CD4-positive, alpha-beta T cell (primary cell): ENCODE measurements at regions not wholly inside any gene's neighbourhood (a gene's known extent, or its start where the extent isn't known, plus 50 kb on each side); places are given as distances from the start of the nearest gene placed in this dataset.

Source experiments
- ATAC-seq: fragments of 200-7000 bp; cut with Tn5 transposase; one replicate; pipeline ENCODE4 v1.10.0; 2022; ENCODE audit warnings: mild to moderate bottlenecking; ENCODE audit not compliant: poor library complexity
- CTCF ChIA-PET: fragments of 350-600 bp; sonication (Branson Sonifier 250); formaldehyde crosslinking; loops from one replicate; lab custom pipeline; 2021; ENCODE audit warnings: antibody characterized with exemption, inconsistent platforms; lab: Charles Lee
- POLR2A ChIA-PET: fragments of 350-600 bp; sonication (Branson Sonifier 250); formaldehyde crosslinking; loops from one replicate; lab custom pipeline; 2021; ENCODE audit warnings: antibody characterized with exemption, inconsistent platforms; lab: Charles Lee
- DNase-seq, 14 experiments: peaks; one replicate each; pipeline ENCODE4 v3.0.0-alpha.2; 2013 to 2020; ENCODE audit warnings: mixed read lengths in 2 of 14
- H3K27ac ChIP-seq, 2 donors: one replicate each; pipeline versions ENCODE4 v1.5.1 to v1.7.0; 2013; ENCODE audit warnings: low read length in 2 of 2, low read depth in 1 of 2, mild to moderate bottlenecking in 1 of 2
- H3K27me3 ChIP-seq, 2 experiments: 1 replicate in 1 of 2; 2 replicates in 1 of 2; pipeline versions ENCODE4 v1.6.1 to v1.7.0; 2013; ENCODE audit warnings: low read length in 2 of 2, control low read depth in 1 of 2, mild to moderate bottlenecking in 1 of 2, moderate library complexity in 1 of 2; ENCODE audit not compliant: insufficient read depth in 2 of 2, control insufficient read depth in 1 of 2
- H3K36me3 ChIP-seq: one replicate; pipeline ENCODE4 v1.6.1; 2013; ENCODE audit warnings: low read length, control low read depth; ENCODE audit not compliant: insufficient read depth
- H3K4me1 ChIP-seq: one replicate; pipeline ENCODE4 v1.6.1; 2013; ENCODE audit warnings: low read length, control low read depth; ENCODE audit not compliant: insufficient read depth
- H3K4me3 ChIP-seq: one replicate; pipeline ENCODE4 v1.5.1; 2013; ENCODE audit warnings: mild to moderate bottlenecking, low read length, moderate library complexity
- H3K9me3 ChIP-seq, 2 experiments: 1 replicate in 1 of 2; 2 replicates in 1 of 2; pipeline versions ENCODE4 v1.6.1 to v1.7.0; 2013; ENCODE audit warnings: low read length in 2 of 2, mild to moderate bottlenecking in 2 of 2, control low read depth in 1 of 2, moderate library complexity in 1 of 2; ENCODE audit not compliant: control insufficient read depth in 1 of 2, insufficient read depth in 1 of 2
- H3K27ac Mint-ChIP-seq: one replicate; pipeline ENCODE4 v1.8.0; 2020; ENCODE audit warnings: mixed read lengths
- H3K27me3 Mint-ChIP-seq: one replicate; pipeline ENCODE4 v1.8.0; 2021; ENCODE audit warnings: mixed read lengths
- H3K36me3 Mint-ChIP-seq: one replicate; pipeline ENCODE4 v1.8.0; 2021; ENCODE audit warnings: low read depth, mixed read lengths
- H3K4me1 Mint-ChIP-seq: one replicate; pipeline ENCODE4 v1.8.0; 2021; ENCODE audit warnings: low read depth, mixed read lengths
- H3K4me3 Mint-ChIP-seq: one replicate; pipeline ENCODE4 v1.8.0; 2020; ENCODE audit warnings: mild to moderate bottlenecking, mixed read lengths
- H3K9me3 Mint-ChIP-seq: one replicate; pipeline ENCODE4 v1.8.0; 2020; ENCODE audit warnings: mixed read lengths
- CTCF ChIP-seq: fragments of 200-600 bp; IDR thresholded peaks from one replicate; pipeline ENCODE4 v1.8.0; 2022; ENCODE audit warnings: antibody characterized with exemption, mild to moderate bottlenecking
- intact Hi-C, 2 experiments: fragments of 100-400 bp; cut with DNase I in 1 of 2; cut with micrococcal nuclease in 1 of 2; formaldehyde crosslinking; loops; one replicate each; pipeline versions ENCODE4 v1.15.1 to v1.9.0; 2023 to 2025; cut with DNase I, micrococcal nuclease

GRCh38 chr11:35875466-35875865 lies 68.4 kb upstream of the LDLRAD3 start:
- Mint-ChIP-seq H3K27ac (no peak overlapping the region), H3K9me3 (peaks cover 6% of the 10 kb centered on the region), H3K27me3 (peaks cover 23% of the 10 kb centered on the region), H3K4me3 (no peak overlapping the region), H3K4me1 (no peaks in the 10 kb centered on the region), H3K36me3 (no peaks in the 10 kb centered on the region)
- TF ChIP-seq CTCF, result no peak
- H3K27me3 ChIP-seq, result peaks cover 0 to 2% of the 10 kb centered on the region in 2 experiments
- H3K27ac ChIP-seq, result no peak overlapping the region
- no peaks in the 10 kb centered on the region for H3K4me1 ChIP-seq
- no peak for DNase-seq
- no peaks in the 10 kb centered on the region for H3K36me3 ChIP-seq
- ChIA-PET CTCF (no interaction called here), POLR2A (no interaction called here)
- H3K9me3 ChIP-seq, result no peaks in the 10 kb centered on the region
- H3K4me3 ChIP-seq, result no peak overlapping the region
- intact Hi-C loops, result no loop called here
- ATAC-seq, result no peak

DNA sequence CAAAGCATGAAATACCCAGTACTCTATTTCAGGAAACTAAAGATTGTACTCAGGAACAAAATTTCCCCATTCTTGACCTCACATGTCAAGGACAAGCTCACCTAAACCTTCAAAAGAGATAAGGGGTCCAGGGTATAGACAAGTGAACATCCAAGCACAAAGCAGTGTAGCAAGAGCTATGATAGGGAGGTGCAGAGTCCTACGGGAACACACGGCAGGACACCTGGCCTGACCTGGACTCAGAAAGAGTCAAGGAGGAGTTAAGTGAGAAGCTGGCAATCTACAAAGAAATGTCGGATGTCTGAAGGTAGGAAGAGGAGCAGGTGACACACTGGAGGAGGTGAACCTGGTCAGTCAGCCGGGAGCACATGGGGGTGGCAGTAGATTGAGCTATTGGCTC lies 67.1 kb upstream of the LDLRAD3 start:
- no peak overlapping the region for H3K27ac ChIP-seq
- POLR2A ChIA-PET, result no interaction called here
- H3K4me1 Mint-ChIP-seq, result no peaks in the 10 kb centered on the region
- intact Hi-C loops, result no loop called here
- H3K9me3 ChIP-seq, result no peaks in the 10 kb centered on the region
- no peak overlapping the region for H3K27ac Mint-ChIP-seq
- DNase-seq (no peak), ATAC-seq (no peak)
- H3K27me3 ChIP-seq, result peaks cover 0 to 2% of the 10 kb centered on the region in 2 experiments
- no peak for TF ChIP-seq CTCF
- no peaks in the 10 kb centered on the region for H3K36me3 Mint-ChIP-seq
- no peaks in the 10 kb centered on the region for H3K9me3 Mint-ChIP-seq
- no peak overlapping the region for H3K4me3 ChIP-seq
- no peaks in the 10 kb centered on the region for H3K4me1 ChIP-seq
- CTCF ChIA-PET, result interaction anchor here (1.0 kb wide), 1 partner anchor 55 kb away, joined by 5 read pairs; no protein-coding TSS in a partner anchor
- H3K36me3 ChIP-seq, result no peaks in the 10 kb centered on the region
- H3K27me3 Mint-ChIP-seq, result peaks cover 28% of the 10 kb centered on the region
- no peak overlapping the region for H3K4me3 Mint-ChIP-seq

GRCh38 chr11:35878741-35879140 lies 65.1 kb upstream of the LDLRAD3 start:
- POLR2A ChIA-PET, result no interaction called here
- no peaks in the 10 kb centered on the region for H3K9me3 Mint-ChIP-seq
- no peak overlapping the region for H3K27ac Mint-ChIP-seq
- H3K36me3 Mint-ChIP-seq, result no peaks in the 10 kb centered on the region
- CTCF ChIA-PET, result no interaction called here
- H3K27ac ChIP-seq, result no peak overlapping the region
- no peak overlapping the region for H3K4me3 ChIP-seq
- peaks cover 0 to 3% of the 10 kb centered on the region in 2 experiments for H3K9me3 ChIP-seq
- ATAC-seq (no peak), DNase-seq (no peak)
- no peaks in the 10 kb centered on the region for H3K4me1 ChIP-seq
- H3K4me1 Mint-ChIP-seq, result no peaks in the 10 kb centered on the region
- H3K27me3 Mint-ChIP-seq, result peaks cover 26% of the 10 kb centered on the region
- no peak for TF ChIP-seq CTCF
- no peaks in the 10 kb centered on the region for H3K36me3 ChIP-seq
- H3K4me3 Mint-ChIP-seq, result no peak overlapping the region
- H3K27me3 ChIP-seq, result peaks cover 0 to 2% of the 10 kb centered on the region in 2 experiments
- intact Hi-C loops, result no loop called here
